ENCODE measurements at regions not wholly inside any gene's neighbourhood (a gene's known extent, or its start where the extent isn't known, plus 50 kb on each side); places are given as distances from the start of the nearest gene placed in this dataset.

DNA sequence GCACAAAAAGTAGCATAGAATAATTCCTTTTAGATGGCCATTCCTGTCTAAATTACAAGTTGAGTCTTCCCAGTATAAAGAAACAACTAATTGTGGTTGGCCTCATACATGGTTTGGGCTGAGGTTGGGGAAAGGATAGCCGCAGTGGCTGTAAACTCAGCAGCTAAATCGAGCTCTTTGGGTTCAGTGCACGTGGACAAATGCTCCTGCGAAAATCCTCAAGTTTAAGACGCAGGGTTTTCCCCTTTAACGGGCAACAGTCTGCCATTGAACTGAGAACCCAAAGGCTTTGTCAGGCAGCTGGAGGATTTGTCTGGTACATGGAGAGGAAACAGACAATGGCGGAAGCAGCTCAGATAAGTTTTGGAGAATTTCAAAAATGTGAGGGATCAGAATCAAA, 331.9 kb downstream of the TGFB2 start:
- TF ChIP-seq, protein P1, sequence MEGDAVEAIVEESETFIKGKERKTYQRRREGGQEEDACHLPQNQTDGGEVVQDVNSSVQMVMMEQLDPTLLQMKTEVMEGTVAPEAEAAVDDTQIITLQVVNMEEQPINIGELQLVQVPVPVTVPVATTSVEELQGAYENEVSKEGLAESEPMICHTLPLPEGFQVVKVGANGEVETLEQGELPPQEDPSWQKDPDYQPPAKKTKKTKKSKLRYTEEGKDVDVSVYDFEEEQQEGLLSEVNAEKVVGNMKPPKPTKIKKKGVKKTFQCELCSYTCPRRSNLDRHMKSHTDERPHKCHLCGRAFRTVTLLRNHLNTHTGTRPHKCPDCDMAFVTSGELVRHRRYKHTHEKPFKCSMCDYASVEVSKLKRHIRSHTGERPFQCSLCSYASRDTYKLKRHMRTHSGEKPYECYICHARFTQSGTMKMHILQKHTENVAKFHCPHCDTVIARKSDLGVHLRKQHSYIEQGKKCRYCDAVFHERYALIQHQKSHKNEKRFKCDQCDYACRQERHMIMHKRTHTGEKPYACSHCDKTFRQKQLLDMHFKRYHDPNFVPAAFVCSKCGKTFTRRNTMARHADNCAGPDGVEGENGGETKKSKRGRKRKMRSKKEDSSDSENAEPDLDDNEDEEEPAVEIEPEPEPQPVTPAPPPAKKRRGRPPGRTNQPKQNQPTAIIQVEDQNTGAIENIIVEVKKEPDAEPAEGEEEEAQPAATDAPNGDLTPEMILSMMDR (IDR thresholded peaks at IDR 0.05; ENCODE audit: unreplicated experiment in 3 of 3), result no peak
- H3K4me1 Mint-ChIP-seq, result peaks cover 31% of the 10 kb centered on the region

DNA sequence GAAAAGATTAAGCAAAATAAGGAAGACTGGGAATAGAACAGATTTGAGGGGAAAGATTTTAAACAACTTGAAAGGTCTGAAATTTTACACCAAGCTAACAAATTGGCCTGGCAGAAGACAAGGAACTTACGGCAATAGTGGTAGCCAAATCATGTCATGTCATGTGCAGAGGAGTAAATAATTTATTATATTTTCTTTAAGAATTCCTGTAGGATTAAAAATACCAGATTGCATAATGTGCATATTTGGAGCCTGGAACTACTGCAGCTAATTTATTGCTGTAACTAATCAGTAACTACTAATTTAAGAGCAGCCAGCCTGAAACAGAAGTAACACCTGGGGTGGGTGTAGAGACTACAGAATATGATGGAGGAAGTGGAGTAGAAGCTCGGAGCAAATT, 334.3 kb downstream of the TGFB2 start:
- no peak overlapping the region for H3K4me3 Mint-ChIP-seq

More for the DNA sequence above, 331.9 kb downstream of the TGFB2 start:
- Mint-ChIP-seq H3K27me3 (ENCODE audit: low read depth) (peaks cover 8% of the 10 kb centered on the region), H3K4me3 (no peak overlapping the region), H3K27ac (no peak overlapping the region), H3K36me3 (ENCODE audit: low read depth) (no peaks in the 10 kb centered on the region), H3K9me3 (peaks cover 6% of the 10 kb centered on the region)

DNA sequence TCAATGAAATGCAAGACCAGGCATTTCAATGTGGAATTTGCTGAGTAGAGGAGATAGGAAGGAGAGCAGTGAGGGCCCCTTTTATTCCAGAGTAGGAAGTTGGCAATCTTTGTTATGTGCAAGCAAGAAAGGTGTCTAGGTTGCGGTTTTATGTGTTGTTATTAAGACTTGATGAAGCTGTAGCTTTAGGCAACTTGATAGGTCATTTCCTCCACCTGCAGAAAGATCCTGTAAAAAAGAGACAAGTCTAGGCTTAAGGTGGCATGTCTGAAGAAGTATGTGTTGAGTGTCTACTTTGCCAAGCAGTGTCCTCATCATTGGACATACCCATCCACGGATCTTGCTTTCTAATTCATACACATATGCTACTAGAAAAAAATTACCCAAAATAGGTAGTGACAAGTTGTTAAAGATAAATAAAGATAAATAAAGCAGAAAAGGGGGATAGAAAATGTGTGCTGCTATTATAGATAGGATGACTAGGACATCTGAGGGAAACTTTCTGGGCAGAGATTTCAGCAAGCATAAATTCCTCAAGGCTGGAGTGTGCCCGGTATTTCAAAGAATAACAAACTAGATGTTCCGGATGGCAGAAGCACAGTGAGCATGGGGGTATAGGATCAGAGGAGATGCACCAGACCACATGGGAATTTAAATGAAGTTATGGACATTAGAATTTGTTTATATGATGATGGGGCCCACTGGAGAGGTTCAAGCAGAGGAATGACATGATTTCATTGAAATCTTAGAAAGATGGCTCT, 335.0 kb downstream of the TGFB2 start:
- Mint-ChIP-seq H3K9me3 (peaks cover 6% of the 10 kb centered on the region), H3K4me1 (peaks cover 18% of the 10 kb centered on the region), H3K27me3 (ENCODE audit: low read depth) (peaks cover 4% of the 10 kb centered on the region), H3K27ac (peak overlapping the region in 1 of 3 experiments; percentile 20), H3K4me3 (no peak overlapping the region), H3K36me3 (ENCODE audit: low read depth) (no peaks in the 10 kb centered on the region)
- TF ChIP-seq, protein P1 (IDR thresholded peaks at IDR 0.05; ENCODE audit: unreplicated experiment in 3 of 3), result no peak

More for the DNA sequence above, 334.3 kb downstream of the TGFB2 start:
- H3K36me3 Mint-ChIP-seq (ENCODE audit: low read depth), result no peaks in the 10 kb centered on the region
- no peak overlapping the region for H3K27ac Mint-ChIP-seq
- TF ChIP-seq, protein P1 (IDR thresholded peaks at IDR 0.05; ENCODE audit: unreplicated experiment in 3 of 3), result no peak
- H3K27me3 Mint-ChIP-seq (ENCODE audit: low read depth), result peaks cover 5% of the 10 kb centered on the region
- peaks cover 6% of the 10 kb centered on the region for H3K9me3 Mint-ChIP-seq
- H3K4me1 Mint-ChIP-seq, result peaks cover 22% of the 10 kb centered on the region

DNA sequence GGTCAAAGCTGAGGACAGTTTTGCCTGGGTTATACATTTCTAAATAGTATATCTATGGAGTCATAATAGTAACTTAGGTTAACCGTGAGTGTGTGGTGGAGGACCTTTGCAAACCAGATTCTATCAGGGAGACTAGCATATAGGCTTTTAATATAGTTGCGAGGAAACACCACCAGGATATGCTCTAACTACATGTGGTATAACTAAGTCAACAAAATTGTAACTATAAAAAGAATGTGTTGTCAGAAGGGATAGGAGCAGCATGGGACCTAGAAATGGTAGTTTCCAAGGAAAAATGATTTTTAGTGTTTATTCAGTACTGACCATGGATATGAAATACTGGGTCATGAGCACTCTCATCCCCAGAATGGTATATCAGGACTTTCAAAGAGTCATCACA, 338.1 kb downstream of the TGFB2 start:
- H3K36me3 Mint-ChIP-seq (ENCODE audit: low read depth), result no peaks in the 10 kb centered on the region
- peaks cover 9% of the 10 kb centered on the region for H3K4me1 Mint-ChIP-seq
- no peaks in the 10 kb centered on the region for H3K27me3 Mint-ChIP-seq (ENCODE audit: low read depth)
- no peak overlapping the region for H3K27ac Mint-ChIP-seq
- TF ChIP-seq, protein P1 (IDR thresholded peaks at IDR 0.05; ENCODE audit: unreplicated experiment in 3 of 3), result no peak
- no peak overlapping the region for H3K4me3 Mint-ChIP-seq
- peaks cover 6% of the 10 kb centered on the region for H3K9me3 Mint-ChIP-seq

DNA sequence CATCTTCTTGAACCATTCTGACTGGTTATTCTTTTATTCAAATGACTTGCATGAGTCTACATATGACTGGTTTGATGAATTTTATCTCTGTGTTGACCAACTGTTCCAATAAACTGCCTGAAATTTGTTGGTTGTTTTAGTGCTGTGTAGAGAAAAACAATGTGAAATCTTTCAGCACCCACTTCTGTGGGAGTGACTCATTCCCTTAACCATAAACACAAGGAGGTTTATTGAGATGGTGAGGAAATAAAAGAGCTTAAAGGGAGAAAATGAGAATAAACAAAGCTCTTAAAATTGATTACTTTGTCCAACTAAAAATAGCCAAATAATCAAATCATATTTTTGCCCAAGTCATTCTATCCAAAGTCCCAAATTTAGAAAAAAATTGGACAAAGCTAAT, 341.1 kb downstream of the TGFB2 start:
- Mint-ChIP-seq H3K27me3 (ENCODE audit: low read depth) (no peaks in the 10 kb centered on the region), H3K9me3 (no peaks in the 10 kb centered on the region), H3K36me3 (ENCODE audit: low read depth) (no peaks in the 10 kb centered on the region), H3K4me3 (no peak overlapping the region), H3K27ac (peak overlapping the region in 1 of 3 experiments; percentile 52), H3K4me1 (no peaks in the 10 kb centered on the region)
- TF ChIP-seq, protein P1 (IDR thresholded peaks at IDR 0.05; ENCODE audit: unreplicated experiment in 3 of 3), result no peak

DNA sequence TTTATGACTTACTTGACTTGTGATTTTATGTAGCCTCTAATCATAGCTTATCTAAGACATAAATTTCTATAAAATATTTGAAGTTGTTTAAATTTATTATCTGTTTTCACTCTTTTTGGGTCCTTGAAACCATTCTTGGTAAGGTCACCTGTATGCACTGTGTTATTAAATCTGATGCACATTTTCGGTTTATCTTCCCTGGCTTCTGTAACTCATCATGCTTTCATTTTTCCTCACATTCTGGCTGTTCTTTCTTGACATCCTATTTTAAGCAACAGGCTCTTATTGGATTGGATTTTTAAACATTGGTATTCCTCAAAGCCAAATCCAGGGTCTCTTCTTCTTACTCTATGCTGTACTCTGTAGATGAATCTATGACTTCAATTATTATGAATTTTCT, 341.6 kb downstream of the TGFB2 start:
- Mint-ChIP-seq H3K27ac (no peak overlapping the region), H3K4me3 (no peak overlapping the region), H3K9me3 (no peaks in the 10 kb centered on the region)

More for the DNA sequence above, 341.6 kb downstream of the TGFB2 start:
- Mint-ChIP-seq H3K27me3 (ENCODE audit: low read depth) (no peaks in the 10 kb centered on the region), H3K4me1 (no peaks in the 10 kb centered on the region), H3K36me3 (ENCODE audit: low read depth) (no peaks in the 10 kb centered on the region)
- TF ChIP-seq, protein P1 (IDR thresholded peaks at IDR 0.05; ENCODE audit: unreplicated experiment in 3 of 3), result no peak

All from nephron (organoid).